C1 segment of cervical spinal cord (tissue), 14 donors: ENCODE measurements at regions not wholly inside any gene's neighbourhood (a gene's known extent, or its start where the extent isn't known, plus 50 kb on each side); places are given as distances from the start of the nearest gene placed in this dataset.

Source experiments
- DNase-seq, 14 donors: peaks; one replicate each; lab custom pipeline; 2025; lab: John Stamatoyannopoulos, UW

GRCh38 chr3:113138839-113139743, 72.3 kb upstream of the BOC start:
- DNase-seq: no peak

GRCh38 chr3:113140876-113141275, 70.5 kb upstream of the BOC start:
- no peak for DNase-seq

DNA sequence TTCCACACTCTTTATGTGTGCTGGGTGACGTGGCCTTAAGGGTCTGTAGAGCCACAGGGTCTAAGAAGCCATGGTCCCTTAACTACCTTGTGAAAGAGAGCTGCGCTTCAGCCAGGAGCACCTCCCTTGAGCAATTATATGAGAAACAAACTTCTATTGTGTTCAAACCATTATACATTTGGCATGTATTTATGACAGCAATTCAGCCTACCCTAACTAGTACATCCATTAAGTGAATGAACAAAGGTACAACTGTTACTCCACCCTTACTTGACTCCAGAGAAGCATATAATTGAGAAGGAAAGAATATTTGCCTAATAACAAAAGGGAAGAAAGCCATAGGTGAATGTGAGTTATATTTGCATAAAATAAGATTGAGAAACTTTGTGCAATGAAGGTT, 69.8 kb upstream of the BOC start:
- DNase-seq: no peak

DNA sequence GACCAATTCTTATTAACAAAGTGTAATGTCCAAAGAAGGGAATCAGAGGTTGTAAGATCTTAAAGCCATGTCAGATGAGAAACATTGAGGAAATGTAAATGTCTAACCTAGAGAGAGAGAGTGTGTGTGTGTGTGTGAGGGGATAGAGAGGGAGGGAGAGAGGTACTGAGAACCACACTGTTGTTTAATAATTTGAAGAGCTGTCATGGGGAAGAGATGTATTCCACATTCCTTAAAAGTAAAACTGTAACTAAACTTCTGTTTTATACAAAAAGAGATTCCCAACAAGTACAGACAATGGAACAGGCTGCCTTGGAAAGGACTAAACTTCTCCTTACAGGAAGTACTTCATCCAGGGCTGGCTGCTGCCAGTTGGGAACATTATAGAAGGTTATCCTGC, 68.9 kb upstream of the BOC start:
- DNase-seq: no peak

GRCh38 chr3:113143353-113143752, 68.0 kb upstream of the BOC start:
- DNase-seq: no peak

DNA sequence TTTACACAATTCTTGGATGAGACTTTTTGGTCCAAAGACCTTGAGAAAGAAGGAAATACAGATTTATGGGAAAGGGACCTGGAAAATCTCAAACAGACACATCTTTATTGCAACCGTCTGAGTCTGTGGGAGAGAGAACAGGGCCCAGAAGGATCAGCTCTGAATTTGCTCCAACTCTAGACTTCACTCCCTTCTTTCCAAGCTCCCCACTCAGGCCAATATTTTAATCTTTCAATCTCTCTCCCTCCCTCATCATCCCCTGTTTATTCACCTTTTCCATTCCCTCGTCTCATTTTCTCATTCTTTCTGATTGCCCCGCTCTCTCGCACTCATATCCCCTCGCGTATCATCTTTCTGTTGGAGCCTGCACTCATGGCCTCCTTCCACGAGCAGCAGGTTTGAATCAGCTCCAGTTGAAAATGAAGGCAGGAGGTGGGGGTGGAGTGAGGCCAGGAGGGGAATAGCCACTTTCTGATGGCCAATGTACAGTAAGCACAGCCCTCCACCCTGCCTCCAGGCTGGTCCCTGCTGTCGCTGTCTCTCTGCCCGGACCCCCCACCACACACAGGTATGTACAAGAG, 63.6 kb upstream of the BOC start:
- DNase-seq: peak in 1 of 14 donors; percentile 31

GRCh38 chr3:113148284-113148683, 63.1 kb upstream of the BOC start:
- DNase-seq: peak in 1 of 14 donors; percentile 31

DNA sequence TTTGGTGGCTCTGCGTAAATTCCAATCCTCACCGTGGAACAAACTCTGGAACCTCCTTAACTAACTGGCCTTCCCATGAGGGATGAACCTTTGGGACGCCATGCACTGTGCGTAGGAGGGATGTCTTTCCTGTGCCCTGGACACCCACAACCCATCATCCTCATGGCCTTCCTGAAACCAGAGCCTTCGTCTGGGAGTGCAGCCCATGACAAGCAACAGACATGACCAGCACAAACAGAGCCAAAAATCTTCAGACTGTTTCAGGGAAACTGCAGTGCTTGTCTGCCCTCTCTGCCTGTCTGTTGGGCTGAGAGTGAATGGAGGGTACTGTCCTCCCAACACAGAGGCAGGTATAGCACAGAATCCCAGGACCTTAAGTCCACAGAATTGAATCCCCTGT, 61.1 kb upstream of the BOC start:
- DNase-seq: peak in 1 of 14 donors; percentile 10

- peak in 6 of 14 donors; percentile 9 to 61 (median 24) for DNase-seq
Observed at GRCh38 chr3:113151461-113152031, 59.8 kb upstream of the BOC start.

DNA sequence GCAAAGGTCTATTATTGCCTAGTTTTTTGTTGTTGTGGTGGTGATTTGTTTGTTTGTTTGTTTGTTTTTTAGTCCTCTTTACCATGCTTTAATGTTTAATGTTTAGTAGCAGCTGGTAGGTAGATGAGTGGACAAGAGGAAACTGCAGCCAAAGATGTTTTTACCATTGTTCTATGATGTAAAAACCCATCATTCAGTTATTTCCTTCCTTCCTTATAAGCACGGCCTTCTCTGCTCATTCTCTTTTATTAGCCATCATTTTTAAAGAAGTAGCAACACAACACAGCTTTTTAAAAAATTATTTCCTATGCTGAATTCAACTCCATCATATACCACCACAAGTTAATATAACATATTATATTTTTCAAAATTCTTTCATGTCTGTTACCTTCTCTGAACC, 58.5 kb upstream of the BOC start:
- DNase-seq: no peak

DNA sequence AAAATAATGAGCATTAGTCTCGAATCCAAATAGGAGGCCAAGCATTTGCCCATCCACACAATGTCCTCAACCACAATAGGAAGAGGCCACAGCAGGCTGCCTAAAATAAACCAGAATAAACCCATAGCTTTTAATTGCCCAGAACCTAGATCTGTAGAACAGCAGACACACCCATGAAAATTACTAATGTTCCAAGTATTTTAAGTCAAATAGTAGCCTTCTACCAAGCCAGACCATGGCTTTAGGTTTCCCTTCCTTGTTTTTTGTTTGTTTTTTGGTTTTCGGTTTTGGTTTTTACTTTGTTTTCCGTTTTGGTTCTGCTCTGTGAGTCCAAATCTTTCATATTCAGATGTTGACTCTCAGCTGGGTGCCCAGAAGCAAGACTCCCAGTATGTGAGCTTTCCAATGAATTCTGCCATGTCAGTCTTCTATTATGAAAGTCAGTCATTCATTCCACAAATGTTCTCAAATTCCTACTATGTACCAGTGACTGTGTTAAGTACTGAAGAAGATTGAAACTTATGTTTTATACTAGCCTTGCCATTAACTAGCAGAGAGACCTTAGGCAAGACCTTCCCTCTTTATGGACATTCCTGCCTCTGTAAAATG, 57.8 kb upstream of the BOC start:
- DNase-seq: no peak

GRCh38 chr3:113156816-113157333, 54.5 kb upstream of the BOC start:
- DNase-seq: no peak

DNA sequence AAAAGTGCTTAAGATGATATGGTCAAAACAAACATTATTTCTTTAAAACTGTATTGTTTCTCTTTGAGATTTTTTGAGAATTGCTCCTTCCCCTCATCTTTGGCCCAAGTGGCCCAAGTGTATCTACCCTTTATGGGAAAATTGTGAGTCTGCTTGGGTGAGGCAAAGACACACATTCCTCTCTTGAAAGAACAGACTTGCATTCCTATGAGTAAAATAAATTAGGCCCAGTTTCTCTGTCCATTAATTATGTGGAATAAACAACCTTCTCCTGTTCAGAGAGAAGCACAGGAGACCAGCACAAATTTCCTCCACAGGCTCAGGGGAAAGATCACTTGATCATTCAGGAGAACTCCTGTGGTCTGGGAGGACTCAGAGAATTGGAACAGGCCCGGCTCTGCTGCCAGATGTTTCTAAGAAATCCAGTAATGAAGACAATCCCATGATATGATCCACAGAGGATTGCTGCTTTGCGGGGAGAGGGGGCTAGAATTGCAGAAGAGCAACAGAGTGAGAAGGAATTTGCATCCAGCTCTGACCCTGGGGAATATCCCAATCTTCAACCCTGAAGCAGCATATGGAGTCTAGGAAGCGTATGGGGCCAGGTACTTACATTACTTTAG, 53.8 kb upstream of the BOC start:
- DNase-seq: no peak

DNA sequence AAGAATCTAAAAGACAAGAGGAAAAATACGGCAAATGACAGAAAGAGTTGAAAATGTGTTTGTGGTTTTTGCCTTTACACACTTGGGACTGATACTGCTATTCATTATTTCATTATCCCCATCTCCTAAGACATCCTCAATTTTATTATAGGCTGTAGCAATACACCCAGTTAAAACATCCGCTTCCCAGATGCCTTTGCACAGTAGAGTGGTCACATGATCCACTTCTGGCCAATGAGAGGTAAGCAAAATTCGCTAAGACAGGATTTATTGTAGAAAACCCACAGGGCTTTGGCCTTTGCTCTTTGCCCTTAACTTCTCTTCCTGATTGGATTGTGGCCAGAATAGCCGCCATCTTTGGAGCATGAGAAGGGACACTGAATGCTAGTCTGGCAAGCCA, 53.2 kb upstream of the BOC start:
- DNase-seq: no peak
